Ectodermal cell (in vitro differentiated cells): ENCODE measurements at regions not wholly inside any gene's neighbourhood (a gene's known extent, or its start where the extent isn't known, plus 50 kb on each side); places are given as distances from the start of the nearest gene placed in this dataset.

Source experiments
- H3K27ac ChIP-seq: 2 replicates; pipeline ENCODE4 v1.7.0; 2013; ENCODE audit warnings: mild to moderate bottlenecking, low read depth, low read length; ENCODE audit not compliant: insufficient read depth, poor library complexity, severe bottlenecking
- H3K27me3 ChIP-seq: 2 replicates; pipeline ENCODE4 v1.7.0; 2013; ENCODE audit warnings: mild to moderate bottlenecking, low read length; ENCODE audit not compliant: insufficient read depth, control insufficient read depth, poor library complexity, severe bottlenecking
- H3K36me3 ChIP-seq: one replicate; pipeline ENCODE4 v1.7.0; 2013; ENCODE audit warnings: low read length; ENCODE audit not compliant: control insufficient read depth, insufficient read depth
- H3K4me1 ChIP-seq: one replicate; pipeline ENCODE4 v1.7.0; 2013; ENCODE audit warnings: low read length; ENCODE audit not compliant: control insufficient read depth, insufficient read depth
- H3K4me3 ChIP-seq: 2 replicates; pipeline ENCODE4 v1.7.0; 2013; ENCODE audit warnings: low read depth, low read length, control low read depth; ENCODE audit not compliant: insufficient read depth
- H3K9me3 ChIP-seq: 2 replicates; pipeline ENCODE4 v1.7.0; 2013; ENCODE audit warnings: mild to moderate bottlenecking, low read length, moderate library complexity; ENCODE audit not compliant: control insufficient read depth
- WGBS, 2 experiments: methylation state at CpG; one replicate each; pipeline ENCODE4 v1.1.7; 2013; ENCODE audit warnings: missing lambda C conversion rate in 2 of 2; 5-methylcytosine and 5-hydroxymethylcytosine counted together

- Histone ChIP-seq H3K9me3 (no peaks in the 10 kb centered on the region), H3K4me1 (no peaks in the 10 kb centered on the region), H3K27me3 (no peaks in the 10 kb centered on the region), H3K4me3 (no peak overlapping the region), H3K27ac (no peak overlapping the region), H3K36me3 (no peaks in the 10 kb centered on the region)
- WGBS, 2 experiments, result 90 to 94% methylated on average over 4 of the region's 4 CpGs
Measured at GRCh38 chr12:97616946-97617345, 154.3 kb downstream of the RMST start.

- Histone ChIP-seq H3K36me3 (no peaks in the 10 kb centered on the region), H3K9me3 (no peaks in the 10 kb centered on the region), H3K4me1 (peaks cover 5% of the 10 kb centered on the region), H3K4me3 (no peak overlapping the region), H3K27ac (no peak overlapping the region), H3K27me3 (no peaks in the 10 kb centered on the region)
Measured at GRCh38 chr12:97628962-97629361, 166.4 kb downstream of the RMST start.

- peaks cover 5% of the 10 kb centered on the region for H3K4me1 ChIP-seq
- no peak overlapping the region for H3K4me3 ChIP-seq
- no peak overlapping the region for H3K27ac ChIP-seq
- no peaks in the 10 kb centered on the region for H3K36me3 ChIP-seq
- H3K27me3 ChIP-seq, result no peaks in the 10 kb centered on the region
- no peaks in the 10 kb centered on the region for H3K9me3 ChIP-seq
Measured at GRCh38 chr12:97629382-97629781, 166.8 kb downstream of the RMST start.

- no peaks in the 10 kb centered on the region for H3K36me3 ChIP-seq
- no peaks in the 10 kb centered on the region for H3K27me3 ChIP-seq
- H3K4me3 ChIP-seq, result no peak overlapping the region
- peaks cover 5% of the 10 kb centered on the region for H3K4me1 ChIP-seq
- no peak overlapping the region for H3K27ac ChIP-seq
- no peaks in the 10 kb centered on the region for H3K9me3 ChIP-seq
- WGBS, 2 experiments, result 100% methylated on average over 1 of the region's 2 CpGs
Measured at GRCh38 chr12:97630356-97630755, 167.8 kb downstream of the RMST start.

GRCh38 chr12:97630875-97631274, 168.3 kb downstream of the RMST start:
- no peak overlapping the region for H3K27ac ChIP-seq
- no peaks in the 10 kb centered on the region for H3K36me3 ChIP-seq
- H3K4me1 ChIP-seq, result peaks cover 5% of the 10 kb centered on the region
- no peaks in the 10 kb centered on the region for H3K9me3 ChIP-seq
- WGBS, 2 experiments, result 94 to 96% methylated on average over 3 of the region's 4 CpGs
- H3K4me3 ChIP-seq, result no peak overlapping the region
- no peaks in the 10 kb centered on the region for H3K27me3 ChIP-seq

GRCh38 chr12:97637770-97638169, 175.2 kb downstream of the RMST start:
- Histone ChIP-seq H3K4me3 (no peak overlapping the region), H3K4me1 (peaks cover 8% of the 10 kb centered on the region), H3K9me3 (no peaks in the 10 kb centered on the region), H3K27ac (no peak overlapping the region), H3K27me3 (no peaks in the 10 kb centered on the region), H3K36me3 (no peaks in the 10 kb centered on the region)
- WGBS, 2 experiments, result 30 to 46% methylated on average over 3 of the region's 3 CpGs

- Histone ChIP-seq H3K36me3 (no peaks in the 10 kb centered on the region), H3K4me3 (no peak overlapping the region), H3K27me3 (no peaks in the 10 kb centered on the region), H3K9me3 (no peaks in the 10 kb centered on the region), H3K27ac (no peak overlapping the region), H3K4me1 (peaks cover 8% of the 10 kb centered on the region)
- 100% methylated on average over 1 to 2 of the region's 2 CpGs for WGBS, 2 experiments
Measured at GRCh38 chr12:97638739-97639138, 176.1 kb downstream of the RMST start.

- Histone ChIP-seq H3K27me3 (no peaks in the 10 kb centered on the region), H3K36me3 (no peaks in the 10 kb centered on the region), H3K27ac (no peak overlapping the region), H3K9me3 (no peaks in the 10 kb centered on the region), H3K4me1 (peaks cover 8% of the 10 kb centered on the region), H3K4me3 (no peak overlapping the region)
- 83% methylated on average over 1 of the region's 1 CpG; no CpG with 5 or more reads in 1 of the 2 experiments for WGBS, 2 experiments
Measured at GRCh38 chr12:97639702-97640101, 177.1 kb downstream of the RMST start.

GRCh38 chr12:97640826-97641225, 178.2 kb downstream of the RMST start:
- no peak overlapping the region for H3K4me3 ChIP-seq
- H3K27me3 ChIP-seq, result no peaks in the 10 kb centered on the region
- H3K4me1 ChIP-seq, result peaks cover 8% of the 10 kb centered on the region
- no peak overlapping the region for H3K27ac ChIP-seq
- no peaks in the 10 kb centered on the region for H3K36me3 ChIP-seq
- H3K9me3 ChIP-seq, result no peaks in the 10 kb centered on the region
- 88 to 96% methylated on average over 6 of the region's 6 CpGs for whole genome bisulfite sequencing, 2 experiments

- Histone ChIP-seq H3K4me3 (no peak overlapping the region), H3K27ac (no peak overlapping the region), H3K27me3 (no peaks in the 10 kb centered on the region), H3K36me3 (no peaks in the 10 kb centered on the region), H3K9me3 (no peaks in the 10 kb centered on the region), H3K4me1 (peaks cover 6% of the 10 kb centered on the region)
- 88 to 100% methylated on average over 2 to 4 of the region's 5 CpGs for WGBS, 2 experiments
Measured at GRCh38 chr12:97642911-97643310, 180.3 kb downstream of the RMST start.

GRCh38 chr12:97643924-97644323, 181.3 kb downstream of the RMST start:
- 86 to 91% methylated on average over 7 of the region's 7 CpGs for WGBS, 2 experiments
- H3K9me3 ChIP-seq, result no peaks in the 10 kb centered on the region

More at GRCh38 chr12:97643924-97644323, 181.3 kb downstream of the RMST start:
- H3K27ac ChIP-seq, result no peak overlapping the region
- H3K36me3 ChIP-seq, result no peaks in the 10 kb centered on the region
- H3K27me3 ChIP-seq, result no peaks in the 10 kb centered on the region
- no peak overlapping the region for H3K4me3 ChIP-seq
- H3K4me1 ChIP-seq, result no peaks in the 10 kb centered on the region
